ENCODE measurements at regions not wholly inside any gene's neighbourhood (a gene's known extent, or its start where the extent isn't known, plus 50 kb on each side); places are given as distances from the start of the nearest gene placed in this dataset.

DNA sequence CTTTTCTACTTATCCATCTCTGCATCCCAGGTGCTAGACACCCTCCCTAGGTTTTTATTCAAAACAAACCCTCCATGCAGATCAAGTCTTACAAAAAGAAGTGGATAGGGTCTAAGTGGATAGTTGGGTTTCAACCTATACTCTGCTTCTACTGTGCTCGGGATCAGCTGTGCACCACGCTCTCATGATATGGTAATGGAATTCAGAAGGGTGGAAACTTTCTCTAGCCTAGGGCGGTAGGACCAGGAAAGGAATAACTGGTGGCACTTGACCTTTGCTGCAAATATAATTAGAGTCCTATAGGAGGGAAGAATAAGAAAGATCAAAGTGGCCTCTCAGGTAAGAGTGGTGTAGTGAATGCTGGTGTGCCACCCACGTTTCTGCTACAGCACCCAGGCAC, 272.9 kb downstream of the GPD2 start:
- ATAC-seq (ENCODE audit: low read depth in 2 of 2) = no peak
- Histone ChIP-seq H3K36me3 (ENCODE audit: control insufficient read depth, insufficient read depth, low read length) (no peaks in the 10 kb centered on the region), H3K9me3 (ENCODE audit: control insufficient read depth in 2 of 2, low read length in 2 of 2) (no peaks in the 10 kb centered on the region), H3K4me1 (ENCODE audit: control insufficient read depth, insufficient read depth, low read length, poor library complexity, severe bottlenecking) (no peaks in the 10 kb centered on the region), H3K27ac (ENCODE audit: insufficient read depth, low read length, poor library complexity, severe bottlenecking) (no peak overlapping the region), H3K27me3 (ENCODE audit: control insufficient read depth, insufficient read depth, low read length) (peaks cover 1% of the 10 kb centered on the region), H3K4me3 (ENCODE audit: low read depth, low read length) (no peak overlapping the region)
- Mint-ChIP-seq H3K27me3 (peaks cover 6% of the 10 kb centered on the region), H3K4me1 (no peaks in the 10 kb centered on the region), H3K4me3 (no peak overlapping the region), H3K36me3 (no peaks in the 10 kb centered on the region), H3K9me3 (peaks cover 0 to 2% (median 0%) of the 10 kb centered on the region in 7 donors), H3K27ac (no peak overlapping the region)
- DNase-seq = no peak

DNA sequence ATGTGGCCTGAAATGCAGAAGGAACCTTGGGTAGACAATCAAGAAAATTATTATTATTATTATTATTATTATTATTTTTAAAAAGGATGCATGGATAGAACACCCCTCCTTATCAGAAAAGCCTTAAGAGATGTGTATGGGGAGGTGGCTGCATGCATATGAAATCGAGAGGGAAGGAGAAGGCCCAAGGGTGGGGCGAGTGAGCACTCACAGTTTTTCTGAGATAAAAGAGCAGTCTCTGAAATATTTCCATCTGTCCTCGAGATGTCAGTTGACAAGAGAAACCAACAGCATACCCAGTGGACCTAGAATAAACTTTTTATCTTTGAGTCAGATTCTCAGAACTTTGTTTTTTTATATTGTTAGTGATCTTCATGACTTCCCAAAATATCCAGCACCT, 282.9 kb downstream of the GPD2 start:
- Histone ChIP-seq H3K27ac (ENCODE audit: insufficient read depth, low read length, poor library complexity, severe bottlenecking) (no peak overlapping the region), H3K27me3 (ENCODE audit: control insufficient read depth, insufficient read depth, low read length) (no peaks in the 10 kb centered on the region), H3K4me3 (ENCODE audit: low read depth, low read length) (no peak overlapping the region), H3K9me3 (ENCODE audit: control insufficient read depth in 2 of 2, low read length in 2 of 2) (no peaks in the 10 kb centered on the region), H3K4me1 (ENCODE audit: control insufficient read depth, insufficient read depth, low read length, poor library complexity, severe bottlenecking) (no peaks in the 10 kb centered on the region), H3K36me3 (ENCODE audit: control insufficient read depth, insufficient read depth, low read length) (no peaks in the 10 kb centered on the region)
- ATAC-seq (ENCODE audit: low read depth in 2 of 2) = no peak
- Mint-ChIP-seq H3K27ac (no peak overlapping the region), H3K27me3 (peaks cover 6% of the 10 kb centered on the region), H3K4me3 (no peak overlapping the region), H3K4me1 (no peaks in the 10 kb centered on the region), H3K36me3 (no peaks in the 10 kb centered on the region), H3K9me3 (peaks cover 0 to 2% (median 0%) of the 10 kb centered on the region in 7 donors)
- DNase-seq = no peak

DNA sequence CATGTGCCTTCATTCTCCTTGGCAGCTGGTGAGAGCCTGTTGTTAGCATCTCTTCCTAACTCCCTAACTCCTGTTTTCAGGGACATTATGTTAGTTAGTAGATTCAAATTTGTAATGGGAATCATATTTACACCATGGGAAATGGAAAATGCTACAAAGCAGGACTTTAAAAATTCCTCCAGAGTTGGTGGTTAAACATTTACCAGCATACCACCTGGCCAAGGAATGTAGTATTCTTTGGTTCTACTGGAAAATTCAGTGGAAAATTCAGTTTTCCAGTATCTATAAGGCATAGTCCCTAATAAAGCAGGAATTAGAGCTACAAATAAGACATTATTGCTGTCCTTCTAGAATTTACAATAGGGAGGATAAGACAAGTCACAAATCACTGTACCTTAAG, 291.7 kb downstream of the GPD2 start:
- no peaks in the 10 kb centered on the region for H3K4me1 Mint-ChIP-seq
- H3K9me3 Mint-ChIP-seq = peaks cover 0 to 5% (median 0%) of the 10 kb centered on the region in 7 donors
- no peaks in the 10 kb centered on the region for H3K27me3 ChIP-seq (ENCODE audit: control insufficient read depth, insufficient read depth, low read length)
- no peak overlapping the region for H3K27ac Mint-ChIP-seq
- no peaks in the 10 kb centered on the region for H3K9me3 ChIP-seq (ENCODE audit: control insufficient read depth in 2 of 2, low read length in 2 of 2)
- DNase-seq (no peak), ATAC-seq (ENCODE audit: low read depth in 2 of 2) (no peak)
- no peak overlapping the region for H3K4me3 ChIP-seq (ENCODE audit: low read depth, low read length)
- H3K27ac ChIP-seq (ENCODE audit: insufficient read depth, low read length, poor library complexity, severe bottlenecking) = no peak overlapping the region
- H3K36me3 ChIP-seq (ENCODE audit: control insufficient read depth, insufficient read depth, low read length) = no peaks in the 10 kb centered on the region
- H3K4me3 Mint-ChIP-seq = no peak overlapping the region
- no peaks in the 10 kb centered on the region for H3K4me1 ChIP-seq (ENCODE audit: control insufficient read depth, insufficient read depth, low read length, poor library complexity, severe bottlenecking)
- no peaks in the 10 kb centered on the region for H3K27me3 Mint-ChIP-seq
- H3K36me3 Mint-ChIP-seq = no peaks in the 10 kb centered on the region

DNA sequence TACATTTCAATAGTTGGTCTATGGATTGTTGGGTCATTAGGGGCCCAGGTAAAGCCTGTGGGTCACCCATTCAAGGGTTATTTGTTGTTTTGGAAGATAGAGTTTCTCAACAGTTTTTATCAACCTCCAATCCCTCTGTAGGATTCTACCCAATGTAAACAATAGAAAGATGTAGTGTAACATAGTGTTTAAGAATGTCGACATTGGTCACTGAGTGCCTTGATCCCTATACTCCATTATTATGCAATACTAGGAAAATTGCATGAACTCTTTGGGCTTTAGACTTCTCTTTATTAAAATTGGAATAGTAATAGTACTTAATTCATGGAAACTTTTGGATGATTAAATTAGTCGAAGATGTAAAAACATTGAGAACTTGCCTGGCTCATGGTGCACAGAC, 292.1 kb downstream of the GPD2 start:
- no peak for ATAC-seq (ENCODE audit: low read depth in 2 of 2)

DNA sequence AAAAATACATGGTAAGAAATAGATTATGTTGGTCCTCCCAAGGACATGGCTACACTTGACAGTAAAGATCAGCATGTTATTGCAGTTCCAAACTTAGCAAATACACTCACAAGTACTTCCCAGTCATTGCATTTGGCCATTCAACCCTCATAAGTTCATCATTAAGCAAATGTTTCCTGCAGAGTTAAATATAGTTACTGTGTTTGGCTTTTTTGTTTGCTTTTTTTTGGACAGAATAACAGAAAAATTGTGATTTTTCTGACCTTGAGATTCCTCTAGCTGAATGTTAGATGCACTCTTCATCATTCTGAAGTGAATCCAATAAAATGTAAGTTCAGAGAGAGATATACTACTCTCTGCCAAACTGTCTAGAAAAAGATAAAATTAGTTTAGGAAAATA, 295.3 kb downstream of the GPD2 start:
- no peak overlapping the region for H3K27ac Mint-ChIP-seq
- no peaks in the 10 kb centered on the region for H3K36me3 Mint-ChIP-seq
- H3K4me1 ChIP-seq (ENCODE audit: control insufficient read depth, insufficient read depth, low read length, poor library complexity, severe bottlenecking) = no peaks in the 10 kb centered on the region
- no peaks in the 10 kb centered on the region for H3K4me1 Mint-ChIP-seq
- peaks cover 0 to 5% (median 0%) of the 10 kb centered on the region in 7 donors for H3K9me3 Mint-ChIP-seq
- no peak overlapping the region for H3K27ac ChIP-seq (ENCODE audit: insufficient read depth, low read length, poor library complexity, severe bottlenecking)
- H3K9me3 ChIP-seq (ENCODE audit: control insufficient read depth in 2 of 2, low read length in 2 of 2) = no peaks in the 10 kb centered on the region
- H3K4me3 ChIP-seq (ENCODE audit: low read depth, low read length) = no peak overlapping the region
- H3K27me3 Mint-ChIP-seq = no peaks in the 10 kb centered on the region
- ATAC-seq (ENCODE audit: low read depth in 2 of 2) = no peak
- no peaks in the 10 kb centered on the region for H3K36me3 ChIP-seq (ENCODE audit: control insufficient read depth, insufficient read depth, low read length)
- no peak overlapping the region for H3K4me3 Mint-ChIP-seq
- no peaks in the 10 kb centered on the region for H3K27me3 ChIP-seq (ENCODE audit: control insufficient read depth, insufficient read depth, low read length)
- DNase-seq = no peak

More for the DNA sequence above, 292.1 kb downstream of the GPD2 start:
- Histone ChIP-seq H3K36me3 (ENCODE audit: control insufficient read depth, insufficient read depth, low read length) (no peaks in the 10 kb centered on the region), H3K27ac (ENCODE audit: insufficient read depth, low read length, poor library complexity, severe bottlenecking) (no peak overlapping the region), H3K4me3 (ENCODE audit: low read depth, low read length) (no peak overlapping the region), H3K4me1 (ENCODE audit: control insufficient read depth, insufficient read depth, low read length, poor library complexity, severe bottlenecking) (no peaks in the 10 kb centered on the region), H3K27me3 (ENCODE audit: control insufficient read depth, insufficient read depth, low read length) (no peaks in the 10 kb centered on the region), H3K9me3 (ENCODE audit: control insufficient read depth in 2 of 2, low read length in 2 of 2) (no peaks in the 10 kb centered on the region)
- no peak overlapping the region for H3K27ac Mint-ChIP-seq
- no peak for DNase-seq
- H3K4me1 Mint-ChIP-seq = no peaks in the 10 kb centered on the region
- no peak overlapping the region for H3K4me3 Mint-ChIP-seq
- H3K9me3 Mint-ChIP-seq = peaks cover 0 to 5% (median 0%) of the 10 kb centered on the region in 7 donors
- H3K36me3 Mint-ChIP-seq = no peaks in the 10 kb centered on the region
- H3K27me3 Mint-ChIP-seq = no peaks in the 10 kb centered on the region

DNA sequence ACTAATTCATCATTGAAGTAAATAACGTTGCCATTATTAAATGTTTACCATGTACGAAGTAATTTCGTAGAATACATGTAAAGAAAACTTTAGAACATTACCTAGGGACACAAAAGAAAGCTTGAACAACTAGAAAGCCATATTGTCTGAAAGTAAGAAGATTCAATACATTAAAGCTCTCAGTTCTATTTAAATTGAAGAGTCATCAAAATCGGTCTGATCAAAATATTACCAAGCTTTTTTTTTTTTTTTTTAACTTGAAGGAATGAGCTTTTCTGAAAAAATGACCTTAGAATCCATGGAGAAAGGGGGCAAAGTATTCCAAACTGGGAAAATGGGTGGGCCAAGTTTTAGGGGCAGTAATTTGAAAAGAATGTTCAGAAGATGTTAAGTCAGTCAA, 300.8 kb downstream of the GPD2 start:
- no peak overlapping the region for H3K4me3 ChIP-seq (ENCODE audit: low read depth, low read length)
- no peak overlapping the region for H3K27ac ChIP-seq (ENCODE audit: insufficient read depth, low read length, poor library complexity, severe bottlenecking)
- DNase-seq (no peak), ATAC-seq (ENCODE audit: low read depth in 2 of 2) (no peak)
- Mint-ChIP-seq H3K4me1 (no peaks in the 10 kb centered on the region), H3K27me3 (no peaks in the 10 kb centered on the region), H3K27ac (no peak overlapping the region), H3K36me3 (no peaks in the 10 kb centered on the region), H3K4me3 (no peak overlapping the region), H3K9me3 (no peaks in the 10 kb centered on the region)
- no peaks in the 10 kb centered on the region for H3K27me3 ChIP-seq (ENCODE audit: control insufficient read depth, insufficient read depth, low read length)
- H3K36me3 ChIP-seq (ENCODE audit: control insufficient read depth, insufficient read depth, low read length) = no peaks in the 10 kb centered on the region
- H3K4me1 ChIP-seq (ENCODE audit: control insufficient read depth, insufficient read depth, low read length, poor library complexity, severe bottlenecking) = no peaks in the 10 kb centered on the region
- no peaks in the 10 kb centered on the region for H3K9me3 ChIP-seq (ENCODE audit: control insufficient read depth in 2 of 2, low read length in 2 of 2)

DNA sequence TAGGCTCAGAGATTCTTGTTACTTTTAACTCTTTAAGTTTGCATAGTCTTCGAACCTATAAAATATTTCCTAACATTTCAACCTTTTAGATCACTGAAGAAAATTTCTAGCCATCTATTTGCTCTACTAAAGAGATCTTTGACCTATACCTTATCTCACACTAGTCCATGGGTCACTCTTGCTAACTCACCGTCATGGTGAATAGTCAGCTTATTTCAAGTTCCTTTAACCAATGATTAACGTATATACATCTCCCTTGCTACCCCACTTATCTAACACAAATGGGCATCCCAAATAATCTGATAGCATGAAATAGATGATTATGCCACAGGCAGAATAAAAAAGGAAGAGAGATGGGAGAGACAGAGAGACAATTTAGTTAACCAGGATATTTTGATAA, 303.1 kb downstream of the GPD2 start:
- H3K27me3 ChIP-seq (ENCODE audit: control insufficient read depth, insufficient read depth, low read length) = no peaks in the 10 kb centered on the region
- no peaks in the 10 kb centered on the region for H3K4me1 ChIP-seq (ENCODE audit: control insufficient read depth, insufficient read depth, low read length, poor library complexity, severe bottlenecking)
- no peaks in the 10 kb centered on the region for H3K9me3 Mint-ChIP-seq
- no peaks in the 10 kb centered on the region for H3K27me3 Mint-ChIP-seq
- no peaks in the 10 kb centered on the region for H3K4me1 Mint-ChIP-seq
- H3K4me3 Mint-ChIP-seq = no peak overlapping the region
- no peaks in the 10 kb centered on the region for H3K36me3 Mint-ChIP-seq
- H3K9me3 ChIP-seq (ENCODE audit: control insufficient read depth in 2 of 2, low read length in 2 of 2) = no peaks in the 10 kb centered on the region
- no peak overlapping the region for H3K27ac ChIP-seq (ENCODE audit: insufficient read depth, low read length, poor library complexity, severe bottlenecking)
- no peak for ATAC-seq (ENCODE audit: low read depth in 2 of 2)
- no peaks in the 10 kb centered on the region for H3K36me3 ChIP-seq (ENCODE audit: control insufficient read depth, insufficient read depth, low read length)
- H3K27ac Mint-ChIP-seq = no peak overlapping the region
- H3K4me3 ChIP-seq (ENCODE audit: low read depth, low read length) = no peak overlapping the region
- no peak for DNase-seq

DNA sequence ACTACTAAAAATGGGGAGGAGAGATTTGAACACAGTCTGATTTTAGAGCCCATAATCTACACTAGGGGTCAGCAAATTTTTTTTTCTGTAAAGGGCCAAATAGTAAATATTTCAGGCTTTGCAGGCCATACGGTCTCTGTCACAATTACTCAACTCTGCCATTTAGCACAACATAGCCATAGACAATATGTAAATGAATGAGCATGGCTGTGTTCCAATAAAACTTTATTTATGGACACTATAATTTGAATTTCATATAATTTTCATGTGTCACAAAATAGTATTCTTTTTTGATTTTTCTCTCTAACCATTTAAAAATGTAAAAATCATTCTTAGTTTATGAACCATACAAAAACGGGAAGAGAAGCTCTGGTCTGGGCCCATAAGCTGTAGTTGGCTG, 309.4 kb downstream of the GPD2 start:
- ATAC-seq (ENCODE audit: low read depth in 2 of 2) = no peak
- H3K4me3 Mint-ChIP-seq = no peak overlapping the region
- H3K9me3 Mint-ChIP-seq = no peaks in the 10 kb centered on the region
- H3K36me3 ChIP-seq (ENCODE audit: control insufficient read depth, insufficient read depth, low read length) = no peaks in the 10 kb centered on the region
- H3K27me3 Mint-ChIP-seq = no peaks in the 10 kb centered on the region
- no peak overlapping the region for H3K27ac ChIP-seq (ENCODE audit: insufficient read depth, low read length, poor library complexity, severe bottlenecking)
- no peak overlapping the region for H3K4me3 ChIP-seq (ENCODE audit: low read depth, low read length)
- H3K27ac Mint-ChIP-seq = no peak overlapping the region
- H3K4me1 Mint-ChIP-seq = no peaks in the 10 kb centered on the region
- H3K36me3 Mint-ChIP-seq = no peaks in the 10 kb centered on the region
- no peaks in the 10 kb centered on the region for H3K27me3 ChIP-seq (ENCODE audit: control insufficient read depth, insufficient read depth, low read length)
- no peaks in the 10 kb centered on the region for H3K4me1 ChIP-seq (ENCODE audit: control insufficient read depth, insufficient read depth, low read length, poor library complexity, severe bottlenecking)
- DNase-seq = no peak
- no peaks in the 10 kb centered on the region for H3K9me3 ChIP-seq (ENCODE audit: control insufficient read depth in 2 of 2, low read length in 2 of 2)

Data from CD4-positive, CD25-positive, alpha-beta regulatory T cell (primary cell).